ENCODE measurements at regions not wholly inside any gene's neighbourhood (a gene's known extent, or its start where the extent isn't known, plus 50 kb on each side); places are given as distances from the start of the nearest gene placed in this dataset.

GRCh38 chr7:137097111-137097510, 228.7 kb downstream of the CHRM2 start:
- H3K36me3 ChIP-seq (ENCODE audit: control insufficient read depth, insufficient read depth, low read length) = no peaks in the 10 kb centered on the region
- Mint-ChIP-seq H3K4me3 (no peak overlapping the region), H3K27me3 (ENCODE audit: insufficient read depth) (no peaks in the 10 kb centered on the region), H3K27ac (no peak overlapping the region), H3K36me3 (ENCODE audit: low read depth) (no peaks in the 10 kb centered on the region), H3K9me3 (no peaks in the 10 kb centered on the region), H3K4me1 (peaks cover 2% of the 10 kb centered on the region)
- no peak for DNase-seq
- no peak for TF ChIP-seq CTCF (conservative IDR thresholded peaks at IDR 0.05)
- H3K9ac ChIP-seq (ENCODE audit: extremely low read depth, low read length, poor library complexity, severe bottlenecking) = no peak overlapping the region
- no peaks in the 10 kb centered on the region for H3K4me1 ChIP-seq (ENCODE audit: control insufficient read depth, insufficient read depth, low read length)
- no peak overlapping the region for H3K4me3 ChIP-seq (ENCODE audit: low read length)
- H3K9me3 ChIP-seq (ENCODE audit: control insufficient read depth, low read length) = no peaks in the 10 kb centered on the region
- H3K27ac ChIP-seq (ENCODE audit: low read depth, low read length) = no peak overlapping the region
- no peaks in the 10 kb centered on the region for H3K27me3 ChIP-seq (ENCODE audit: control insufficient read depth, insufficient read depth, low read length, poor library complexity, severe bottlenecking)
- 91% methylated on average over 1 of the region's 1 CpG; no CpG with 5 or more reads in 1 of the 2 experiments for WGBS, 2 experiments (ENCODE audit: insufficient coverage in 1 of 2, insufficient read length in 1 of 2)

DNA sequence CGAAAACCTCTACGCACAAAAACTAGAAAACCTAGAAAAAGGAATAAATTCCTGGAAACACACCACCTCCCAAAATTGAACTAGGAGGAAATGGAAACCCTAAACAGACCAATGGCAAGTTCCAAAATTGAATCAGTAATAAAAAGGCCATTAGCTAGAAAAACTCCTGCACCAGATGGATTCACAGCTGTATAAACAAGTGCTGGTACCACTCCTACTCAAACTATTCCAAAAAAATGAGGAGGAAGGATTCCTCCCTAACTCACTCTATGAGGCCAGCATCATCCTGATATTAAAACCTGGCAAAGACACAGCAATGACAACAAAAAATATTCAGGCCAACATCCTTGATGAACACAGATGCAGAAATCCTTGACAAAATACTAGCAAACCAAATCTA, 228.2 kb downstream of the CHRM2 start:
- H3K36me3 ChIP-seq (ENCODE audit: control insufficient read depth, insufficient read depth, low read length) = no peaks in the 10 kb centered on the region
- Mint-ChIP-seq H3K4me3 (no peak overlapping the region), H3K36me3 (ENCODE audit: low read depth) (no peaks in the 10 kb centered on the region), H3K9me3 (no peaks in the 10 kb centered on the region), H3K27me3 (ENCODE audit: insufficient read depth) (no peaks in the 10 kb centered on the region), H3K27ac (no peak overlapping the region), H3K4me1 (peaks cover 2% of the 10 kb centered on the region)
- no peak for DNase-seq
- no peak overlapping the region for H3K4me3 ChIP-seq (ENCODE audit: low read length)
- H3K4me1 ChIP-seq (ENCODE audit: control insufficient read depth, insufficient read depth, low read length) = no peaks in the 10 kb centered on the region
- H3K27ac ChIP-seq (ENCODE audit: low read depth, low read length) = no peak overlapping the region
- H3K9ac ChIP-seq (ENCODE audit: extremely low read depth, low read length, poor library complexity, severe bottlenecking) = no peak overlapping the region
- WGBS, 2 experiments (ENCODE audit: insufficient coverage in 1 of 2, insufficient read length in 1 of 2) = 92 to 100% methylated on average over 1 to 2 of the region's 2 CpGs
- H3K9me3 ChIP-seq (ENCODE audit: control insufficient read depth, low read length) = no peaks in the 10 kb centered on the region
- no peak for TF ChIP-seq CTCF (conservative IDR thresholded peaks at IDR 0.05)
- no peaks in the 10 kb centered on the region for H3K27me3 ChIP-seq (ENCODE audit: control insufficient read depth, insufficient read depth, low read length, poor library complexity, severe bottlenecking)

GRCh38 chr7:137093198-137093597, 224.7 kb downstream of the CHRM2 start:
- no peak for DNase-seq
- Mint-ChIP-seq H3K4me1 (peaks cover 2% of the 10 kb centered on the region), H3K9me3 (no peaks in the 10 kb centered on the region), H3K27ac (no peak overlapping the region), H3K4me3 (no peak overlapping the region), H3K27me3 (ENCODE audit: insufficient read depth) (no peaks in the 10 kb centered on the region), H3K36me3 (ENCODE audit: low read depth) (no peaks in the 10 kb centered on the region)
- Histone ChIP-seq H3K27me3 (ENCODE audit: control insufficient read depth, insufficient read depth, low read length, poor library complexity, severe bottlenecking) (no peaks in the 10 kb centered on the region), H3K9ac (ENCODE audit: extremely low read depth, low read length, poor library complexity, severe bottlenecking) (no peak overlapping the region), H3K9me3 (ENCODE audit: control insufficient read depth, low read length) (no peaks in the 10 kb centered on the region), H3K4me3 (ENCODE audit: low read length) (no peak overlapping the region), H3K36me3 (ENCODE audit: control insufficient read depth, insufficient read depth, low read length) (no peaks in the 10 kb centered on the region), H3K4me1 (ENCODE audit: control insufficient read depth, insufficient read depth, low read length) (no peaks in the 10 kb centered on the region), H3K27ac (ENCODE audit: low read depth, low read length) (no peak overlapping the region)
- TF ChIP-seq CTCF (conservative IDR thresholded peaks at IDR 0.05) = no peak
- WGBS, 2 experiments (ENCODE audit: insufficient coverage in 1 of 2, insufficient read length in 1 of 2) = 80 to 87% methylated on average over 1 to 3 of the region's 3 CpGs

All from endodermal cell (in vitro differentiated cells).